Fibroblast of lung (primary cell): ENCODE measurements at regions not wholly inside any gene's neighbourhood (a gene's known extent, or its start where the extent isn't known, plus 50 kb on each side); places are given as distances from the start of the nearest gene placed in this dataset.

Experiments
- DNase-seq, 2 donors: peaks; one replicate each; pipeline versions ENCODE4 v3.0.0 to v3.0.0-alpha.2; 2010; ENCODE audit warnings: low read depth in 2 of 2
- H2AFZ ChIP-seq: 2 replicates; pipeline ENCODE4 v1.5.1; 2012; ENCODE audit warnings: low read length, control low read depth, inconsistent platforms
- H3K27ac ChIP-seq: 2 replicates; pipeline ENCODE4 v1.5.1; 2011; ENCODE audit warnings: low read length, control low read depth; ENCODE audit not compliant: insufficient read depth
- H3K27me3 ChIP-seq: 2 replicates; pipeline ENCODE4 v1.5.1; 2011; ENCODE audit warnings: mild to moderate bottlenecking, low read length; ENCODE audit not compliant: control insufficient read depth, insufficient read depth
- H3K36me3 ChIP-seq: 2 replicates; pipeline ENCODE4 v1.5.1; 2011; ENCODE audit warnings: low read length; ENCODE audit not compliant: control insufficient read depth, insufficient read depth
- H3K4me1 ChIP-seq: 2 replicates; pipeline ENCODE4 v1.5.1; 2011; ENCODE audit warnings: low read length; ENCODE audit not compliant: control insufficient read depth, insufficient read depth; ENCODE audit errors: extremely low read depth
- H3K4me2 ChIP-seq: 2 replicates; pipeline ENCODE4 v1.5.1; 2011; ENCODE audit warnings: low read length, control low read depth; ENCODE audit not compliant: insufficient read depth; ENCODE audit errors: extremely low read depth
- H3K4me3 ChIP-seq, 4 experiments: fragments of 200-600 bp in 1 of 4; sonication (generic) in 1 of 4; replicated peaks in 1 of 4; 2 replicates each; pipeline ENCODE4 v1.5.1; 2011 to 2016; ENCODE audit warnings: low read length in 4 of 4, low read depth in 3 of 4, mild to moderate bottlenecking in 3 of 4, control low read depth in 2 of 4, inconsistent platforms in 1 of 4, mixed read lengths in 1 of 4; ENCODE audit not compliant: insufficient read depth in 1 of 4; ENCODE audit errors: control extremely low read depth in 1 of 4
- H3K79me2 ChIP-seq: 2 replicates; pipeline ENCODE4 v1.5.1; 2012; ENCODE audit warnings: mild to moderate bottlenecking, low read length, inconsistent platforms; ENCODE audit not compliant: control insufficient read depth, insufficient read depth
- H3K9ac ChIP-seq: 2 replicates; pipeline ENCODE4 v1.5.1; 2011; ENCODE audit warnings: mild to moderate bottlenecking, low read length, control low read depth; ENCODE audit not compliant: insufficient read depth
- H3K9me3 ChIP-seq: 2 replicates; pipeline ENCODE4 v1.5.1; 2012; ENCODE audit warnings: low read depth, low read length; ENCODE audit not compliant: control insufficient read depth, insufficient read depth
- H4K20me1 ChIP-seq: 2 replicates; pipeline ENCODE4 v1.5.1; 2011; ENCODE audit warnings: low read length; ENCODE audit not compliant: control insufficient read depth, insufficient read depth; ENCODE audit errors: extremely low read depth
- EZH2 ChIP-seq: IDR thresholded peaks from 2 replicates; pipeline ENCODE4 v1.5.1; 2012; ENCODE audit warnings: low read length, control low read depth, mild to moderate bottlenecking; ENCODE audit errors: missing control alignments
- TF ChIP-seq, protein P1 (sequence below), 2 donors: IDR thresholded peaks in 1 of 2; conservative IDR thresholded peaks in 1 of 2; 1 replicate in 1 of 2; 2 replicates in 1 of 2; pipeline ENCODE4 v1.5.1; 2011 to 2012; ENCODE audit warnings: low read length in 2 of 2, control low read depth in 1 of 2, inconsistent platforms in 1 of 2, low read depth in 1 of 2, mild to moderate bottlenecking in 1 of 2

DNA sequence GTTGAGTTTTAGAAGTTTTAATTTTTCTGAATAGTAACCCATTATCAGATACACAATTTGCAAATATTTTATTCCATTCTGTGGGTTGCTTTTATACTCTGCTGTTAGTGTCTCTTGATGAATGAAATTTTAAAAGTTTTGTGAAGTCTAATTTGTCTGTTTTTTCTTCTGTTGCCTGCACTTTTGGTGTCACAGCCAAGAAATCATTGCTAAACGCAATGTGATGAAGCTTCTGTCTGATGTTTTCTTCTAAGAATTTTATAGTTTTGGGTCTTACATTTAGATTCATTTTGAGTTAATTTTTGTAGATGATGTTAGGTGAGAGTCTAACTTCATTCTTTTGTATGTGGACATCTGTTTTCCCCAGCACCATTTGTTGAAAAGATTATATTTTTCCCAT, 330.0 kb upstream of the FOXK1 start:
- TF ChIP-seq, protein P1, sequence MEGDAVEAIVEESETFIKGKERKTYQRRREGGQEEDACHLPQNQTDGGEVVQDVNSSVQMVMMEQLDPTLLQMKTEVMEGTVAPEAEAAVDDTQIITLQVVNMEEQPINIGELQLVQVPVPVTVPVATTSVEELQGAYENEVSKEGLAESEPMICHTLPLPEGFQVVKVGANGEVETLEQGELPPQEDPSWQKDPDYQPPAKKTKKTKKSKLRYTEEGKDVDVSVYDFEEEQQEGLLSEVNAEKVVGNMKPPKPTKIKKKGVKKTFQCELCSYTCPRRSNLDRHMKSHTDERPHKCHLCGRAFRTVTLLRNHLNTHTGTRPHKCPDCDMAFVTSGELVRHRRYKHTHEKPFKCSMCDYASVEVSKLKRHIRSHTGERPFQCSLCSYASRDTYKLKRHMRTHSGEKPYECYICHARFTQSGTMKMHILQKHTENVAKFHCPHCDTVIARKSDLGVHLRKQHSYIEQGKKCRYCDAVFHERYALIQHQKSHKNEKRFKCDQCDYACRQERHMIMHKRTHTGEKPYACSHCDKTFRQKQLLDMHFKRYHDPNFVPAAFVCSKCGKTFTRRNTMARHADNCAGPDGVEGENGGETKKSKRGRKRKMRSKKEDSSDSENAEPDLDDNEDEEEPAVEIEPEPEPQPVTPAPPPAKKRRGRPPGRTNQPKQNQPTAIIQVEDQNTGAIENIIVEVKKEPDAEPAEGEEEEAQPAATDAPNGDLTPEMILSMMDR (conservative IDR thresholded peaks at IDR 0.05 in 1 of 2, IDR thresholded peaks at IDR 0.05 in 1 of 2; ENCODE audit: low read depth in 1 of 2, low read length in 2 of 2) = no peak
- no peak for TF ChIP-seq EZH2
- Histone ChIP-seq H3K36me3 (no peaks in the 10 kb centered on the region), H2AFZ (no peak overlapping the region), H3K9ac (no peak overlapping the region), H3K4me2 (no peak overlapping the region), H3K9me3 (no peaks in the 10 kb centered on the region), H3K27me3 (no peaks in the 10 kb centered on the region), H3K79me2 (no peaks in the 10 kb centered on the region), H3K4me3 (no peak overlapping the region), H4K20me1 (no peaks in the 10 kb centered on the region), H3K4me1 (no peaks in the 10 kb centered on the region), H3K27ac (no peak overlapping the region)
- DNase-seq = no peak

DNA sequence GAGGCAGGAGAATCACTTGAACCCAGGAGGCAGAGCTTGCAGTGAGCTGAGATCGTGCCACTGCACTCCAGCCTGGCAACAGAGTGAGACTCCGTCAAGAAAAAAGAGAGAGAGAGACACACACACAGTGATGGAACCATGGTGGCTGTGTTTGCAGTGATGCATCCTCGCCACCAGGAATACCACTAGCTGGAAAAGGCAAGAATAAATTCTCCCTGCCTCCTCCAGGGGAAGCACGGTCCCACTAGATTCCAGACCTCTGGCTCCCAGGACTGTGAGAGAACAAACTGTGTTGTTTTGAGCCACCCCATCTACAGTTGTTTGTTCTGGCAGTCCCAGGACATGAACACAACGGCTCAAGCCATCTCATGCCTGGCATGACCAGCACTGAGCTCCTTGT, 320.3 kb upstream of the FOXK1 start:
- no peak for DNase-seq
- Histone ChIP-seq H3K9me3 (no peaks in the 10 kb centered on the region), H4K20me1 (no peaks in the 10 kb centered on the region), H3K36me3 (no peaks in the 10 kb centered on the region), H3K4me2 (no peak overlapping the region), H3K4me1 (no peaks in the 10 kb centered on the region), H3K9ac (no peak overlapping the region), H2AFZ (no peak overlapping the region), H3K27me3 (no peaks in the 10 kb centered on the region), H3K27ac (no peak overlapping the region), H3K79me2 (no peaks in the 10 kb centered on the region), H3K4me3 (no peak overlapping the region)
- TF ChIP-seq, protein P1 (conservative IDR thresholded peaks at IDR 0.05 in 1 of 2, IDR thresholded peaks at IDR 0.05 in 1 of 2; ENCODE audit: low read depth in 1 of 2, low read length in 2 of 2) = no peak
- no peak for TF ChIP-seq EZH2

DNA sequence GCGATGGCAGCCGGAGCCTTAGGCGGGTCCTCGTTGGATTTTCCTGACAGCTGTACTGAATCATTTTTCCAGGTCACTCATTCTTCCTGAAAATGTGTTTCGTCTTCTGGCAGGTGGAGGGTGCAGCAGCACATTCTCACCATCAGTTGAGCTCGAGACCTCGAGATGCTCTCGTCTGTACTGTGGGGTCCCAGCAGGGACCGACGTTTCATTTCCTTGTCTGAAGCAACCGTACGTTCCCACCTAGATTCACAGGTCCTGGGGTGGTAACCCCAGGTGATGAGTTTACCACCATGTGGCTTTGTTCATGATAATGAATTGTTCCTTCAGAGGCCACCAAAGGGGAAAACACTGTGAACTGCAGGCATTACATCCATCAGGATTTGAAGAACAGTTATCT, 298.5 kb upstream of the FOXK1 start:
- Histone ChIP-seq H3K4me2 (no peak overlapping the region), H3K4me1 (no peaks in the 10 kb centered on the region), H3K9ac (no peak overlapping the region), H3K4me3 (no peak overlapping the region), H3K27ac (no peak overlapping the region), H3K36me3 (no peaks in the 10 kb centered on the region), H2AFZ (no peak overlapping the region), H3K9me3 (no peaks in the 10 kb centered on the region), H4K20me1 (no peaks in the 10 kb centered on the region), H3K27me3 (no peaks in the 10 kb centered on the region), H3K79me2 (no peaks in the 10 kb centered on the region)
- DNase-seq = no peak
- TF ChIP-seq, protein P1 (conservative IDR thresholded peaks at IDR 0.05 in 1 of 2, IDR thresholded peaks at IDR 0.05 in 1 of 2; ENCODE audit: low read depth in 1 of 2, low read length in 2 of 2) = no peak
- TF ChIP-seq EZH2 = no peak
